ENCODE measurements at regions not wholly inside any gene's neighbourhood (a gene's known extent, or its start where the extent isn't known, plus 50 kb on each side); places are given as distances from the start of the nearest gene placed in this dataset.

DNA sequence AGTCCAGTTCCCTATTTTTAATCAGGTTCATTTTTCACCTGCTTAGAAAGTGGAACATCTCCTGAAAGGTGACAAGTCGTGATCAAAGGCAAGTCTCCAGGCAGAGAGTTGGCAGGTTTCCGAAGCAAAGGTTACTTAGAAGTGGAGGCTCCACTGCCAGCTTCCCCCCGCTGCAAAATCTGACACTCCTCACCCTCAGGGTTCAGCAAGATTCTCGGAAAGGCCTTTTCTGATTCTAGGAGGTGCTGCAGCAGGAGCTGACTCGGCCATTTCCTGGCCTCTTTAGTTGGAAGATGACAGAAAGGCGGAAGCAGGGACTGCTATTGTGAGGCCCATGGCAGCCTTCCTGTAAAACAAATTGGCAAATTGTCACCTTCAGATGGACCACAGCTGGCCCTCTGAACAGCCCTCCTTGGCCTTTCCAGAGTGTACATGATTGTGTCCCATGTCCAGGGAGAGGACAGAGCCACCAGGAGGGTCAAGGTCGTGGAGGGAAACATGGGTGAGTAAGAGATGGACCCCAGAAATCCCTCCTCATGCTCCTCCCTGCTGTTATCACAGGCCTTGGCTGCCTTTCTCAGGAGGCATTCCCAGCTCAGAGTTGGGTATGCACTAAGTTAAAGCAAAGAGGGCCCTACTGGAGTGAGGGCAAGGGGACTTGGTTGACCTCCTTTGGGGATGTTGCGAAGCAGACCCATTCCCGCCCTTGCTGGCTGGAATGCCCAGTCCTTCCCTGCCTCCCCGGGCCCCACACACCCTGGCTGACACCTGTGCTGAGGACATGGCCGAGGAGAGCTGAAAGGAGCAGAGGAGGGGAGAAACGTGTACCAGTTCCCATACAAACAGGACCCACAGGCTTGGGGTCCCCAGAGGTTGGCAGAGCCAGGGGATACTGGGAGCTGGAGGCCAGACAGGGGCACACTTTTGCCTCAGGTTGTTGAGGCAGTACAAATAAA lies 115.5 kb upstream of the IRF2BP2 start:
- DNase-seq = peak; percentile 66

DNA sequence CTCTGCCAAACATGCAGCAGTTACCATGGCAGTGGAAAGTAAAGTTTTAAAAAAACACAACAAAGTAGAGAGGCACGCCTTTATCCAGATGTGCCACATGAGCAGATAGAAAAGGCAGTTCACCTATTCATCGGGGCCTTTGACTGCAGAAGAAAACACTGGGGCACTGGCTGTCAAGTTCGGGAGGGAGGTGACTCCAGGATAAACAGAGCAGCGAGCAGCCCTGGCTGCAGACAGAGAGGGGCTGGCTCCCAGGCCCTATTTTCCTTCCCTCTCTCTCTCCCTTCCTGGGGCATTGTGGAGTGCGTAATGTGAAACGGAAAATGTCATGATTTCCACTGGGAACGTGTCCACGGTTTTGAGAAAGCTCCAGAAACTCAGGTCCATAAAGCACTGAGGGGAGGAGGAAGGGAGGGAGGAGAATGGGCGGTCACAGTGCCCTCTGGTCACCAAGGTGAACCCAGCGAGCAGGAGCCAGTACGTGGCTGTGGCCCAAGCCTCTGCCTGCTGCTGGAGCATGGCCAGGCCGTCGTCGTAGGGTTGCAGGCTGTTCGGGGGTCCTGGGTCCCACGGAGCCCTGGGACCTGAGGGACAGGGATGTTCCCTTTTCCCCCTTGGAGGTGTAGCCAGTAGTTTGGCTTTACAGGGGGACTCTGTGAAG lies 114.7 kb upstream of the IRF2BP2 start:
- peak; percentile 94 for DNase-seq

DNA sequence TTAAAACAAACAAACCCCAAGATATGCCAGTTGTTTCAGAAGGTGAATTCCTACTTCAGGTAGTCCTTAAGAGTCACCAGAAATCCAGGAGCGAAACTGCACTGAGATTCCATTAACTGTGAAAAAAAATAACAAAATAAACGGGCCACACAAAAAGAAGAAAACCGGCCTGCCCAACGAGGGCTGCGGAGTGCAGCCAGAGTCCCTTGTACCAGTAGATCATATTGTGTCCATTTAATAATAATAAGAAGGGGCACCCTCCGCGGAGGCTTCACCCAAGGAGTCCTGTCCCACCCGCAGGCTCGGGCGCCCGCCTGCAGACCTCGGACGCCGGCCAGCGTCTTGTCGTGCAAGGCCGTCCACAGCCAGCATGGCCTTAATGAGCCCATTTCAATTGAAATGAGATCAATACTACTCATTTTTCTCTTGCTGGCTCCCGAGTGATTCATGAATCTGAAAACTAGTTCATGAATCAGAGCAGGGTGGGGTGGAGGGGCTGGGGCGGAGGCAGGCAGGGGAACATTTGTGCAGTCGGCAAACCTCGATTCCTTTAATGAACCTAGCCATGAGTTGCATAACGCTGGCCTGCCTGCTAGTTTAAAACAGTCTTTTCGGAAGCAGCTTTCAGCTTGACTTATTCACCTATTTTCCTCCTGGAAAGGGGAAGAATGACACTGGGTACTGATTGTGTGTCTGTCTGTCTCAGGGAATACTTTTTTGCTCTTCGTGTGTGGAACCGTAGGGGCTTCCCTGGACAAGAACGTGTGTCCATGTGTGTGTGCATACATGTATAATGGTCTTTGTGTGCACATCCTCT lies 113.1 kb upstream of the IRF2BP2 start:
- DNase-seq = peak; percentile 88

DNA sequence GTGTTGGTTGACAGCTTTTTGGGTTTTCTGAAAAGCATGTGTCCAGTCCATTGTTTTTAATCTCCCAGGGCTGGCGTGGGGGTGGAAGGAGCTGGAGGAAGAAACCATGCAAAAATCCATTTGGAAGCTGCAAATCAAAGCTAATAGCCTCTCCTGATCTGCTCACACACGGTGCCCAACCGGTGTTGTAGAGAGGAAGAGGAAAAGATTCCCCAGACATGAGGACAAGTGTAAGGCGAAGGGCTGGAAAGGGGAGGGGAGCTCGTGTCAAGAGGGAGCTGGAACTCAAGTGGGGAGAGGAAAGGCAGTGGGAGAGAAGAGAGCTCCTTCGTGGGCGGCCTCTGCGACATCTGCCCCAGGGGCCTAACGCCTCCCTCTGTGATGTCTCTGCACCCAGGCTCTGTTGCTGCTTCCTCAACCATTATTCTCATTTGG lies 112.3 kb upstream of the IRF2BP2 start:
- DNase-seq = peak; percentile 61

DNA sequence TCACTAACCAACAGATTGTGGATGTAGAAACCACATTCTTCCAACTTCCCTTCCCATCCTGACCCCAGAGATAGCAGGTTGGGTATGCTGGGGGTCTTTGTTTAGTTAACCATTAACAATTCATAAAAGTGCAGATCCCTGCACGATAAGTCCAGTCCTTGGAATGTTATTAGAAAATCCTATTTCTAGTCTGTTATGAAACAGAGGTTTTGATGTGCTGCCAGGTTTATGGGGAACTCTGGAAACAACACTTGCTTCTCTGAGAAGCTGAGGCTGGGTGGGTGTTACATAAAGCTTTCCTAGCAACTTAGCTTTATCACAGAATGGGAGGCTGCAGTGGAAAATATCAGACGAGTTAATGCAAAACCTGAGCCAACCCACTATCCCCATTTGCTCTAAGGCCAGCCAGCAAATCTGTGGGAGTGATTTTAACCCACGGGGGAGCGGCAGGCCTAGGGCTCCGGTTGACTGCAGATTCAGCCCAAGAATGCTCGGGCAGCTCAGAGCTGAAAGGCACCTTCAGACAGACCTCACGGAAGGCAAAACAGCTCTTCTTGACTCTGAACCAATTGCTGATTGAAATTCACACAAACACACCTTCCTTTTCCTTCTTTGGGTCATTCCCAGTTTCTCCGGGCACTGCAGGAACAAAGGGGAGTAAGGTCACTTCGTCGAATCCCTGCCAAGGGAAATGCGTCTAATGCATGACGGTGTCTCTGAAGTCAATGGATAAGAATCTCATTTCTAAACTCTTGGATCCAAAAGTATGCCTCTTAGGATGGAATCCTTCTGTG lies 111.7 kb upstream of the IRF2BP2 start:
- peak; percentile 87 for DNase-seq

DNA sequence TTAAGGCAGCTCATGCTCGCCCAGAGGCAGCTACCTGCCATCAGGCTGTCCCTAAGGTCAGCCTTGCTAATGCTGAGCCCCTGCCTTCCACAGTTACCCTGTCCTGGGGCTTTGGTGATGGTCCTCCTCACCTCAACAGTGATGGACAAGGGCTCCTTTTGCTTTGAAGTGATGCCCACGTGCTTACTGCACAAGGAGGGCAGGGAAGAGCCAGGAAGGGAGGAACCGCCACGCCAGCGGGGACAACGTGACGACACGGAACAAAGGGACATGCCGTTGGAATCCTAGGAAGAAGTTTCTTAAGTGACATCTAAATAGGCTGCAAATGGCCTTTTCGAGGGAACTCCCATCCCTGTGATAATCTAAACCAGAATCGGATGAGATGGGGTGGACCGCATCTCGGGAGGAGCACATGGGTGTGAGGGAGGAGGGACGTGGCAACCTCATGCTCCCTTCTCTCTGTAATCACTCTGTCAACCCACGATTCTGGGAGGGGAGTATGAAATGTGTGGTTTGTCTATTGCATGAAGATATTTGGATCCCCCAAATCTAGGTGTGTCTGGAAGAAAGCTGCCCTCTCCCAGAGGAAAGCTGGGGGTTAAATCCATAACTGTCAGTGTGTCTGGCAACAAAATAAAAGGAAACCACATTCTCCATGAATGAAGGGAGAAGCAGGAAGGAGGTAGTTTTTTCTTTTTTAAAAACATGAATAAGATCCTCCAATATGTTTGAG lies 110.9 kb upstream of the IRF2BP2 start:
- no peak for DNase-seq

DNA sequence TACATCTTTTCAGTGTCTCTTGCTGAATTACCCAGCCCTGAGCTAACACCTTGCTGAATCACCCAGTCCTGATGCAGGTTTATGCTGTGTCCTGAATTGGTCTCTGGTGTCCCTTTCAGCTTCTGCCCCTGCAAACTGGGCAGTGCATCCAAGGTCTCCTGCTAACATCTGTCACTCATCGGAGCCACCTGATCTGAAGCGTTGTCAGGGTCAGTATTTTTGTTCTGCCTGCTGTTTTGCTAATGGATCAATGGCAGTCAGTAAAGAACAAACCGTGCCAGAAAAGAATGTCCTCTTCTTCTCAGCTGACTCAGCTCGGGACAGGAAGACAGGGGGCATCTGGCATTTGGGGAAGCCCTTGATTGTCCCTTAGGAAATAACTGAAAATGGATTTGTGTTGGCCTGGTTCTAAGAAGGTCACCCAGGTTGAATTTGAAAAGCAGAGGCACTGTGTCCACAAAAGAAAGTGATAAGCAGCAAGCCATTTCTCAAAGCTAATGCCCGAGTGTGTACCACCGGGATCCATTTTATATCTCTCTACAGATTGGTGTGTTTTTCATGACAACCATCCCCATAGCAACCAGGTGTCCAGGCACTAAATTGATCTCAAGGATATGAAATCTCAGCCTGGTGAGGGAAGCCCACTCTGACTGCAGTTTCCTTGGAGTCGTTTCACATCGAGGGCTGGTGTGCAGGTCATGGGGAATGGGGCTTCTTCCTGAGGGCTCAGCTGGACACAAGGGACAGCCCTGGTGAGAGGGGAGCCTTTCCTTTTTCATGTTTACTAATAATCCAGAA lies 109.7 kb upstream of the IRF2BP2 start:
- no peak for DNase-seq

DNA sequence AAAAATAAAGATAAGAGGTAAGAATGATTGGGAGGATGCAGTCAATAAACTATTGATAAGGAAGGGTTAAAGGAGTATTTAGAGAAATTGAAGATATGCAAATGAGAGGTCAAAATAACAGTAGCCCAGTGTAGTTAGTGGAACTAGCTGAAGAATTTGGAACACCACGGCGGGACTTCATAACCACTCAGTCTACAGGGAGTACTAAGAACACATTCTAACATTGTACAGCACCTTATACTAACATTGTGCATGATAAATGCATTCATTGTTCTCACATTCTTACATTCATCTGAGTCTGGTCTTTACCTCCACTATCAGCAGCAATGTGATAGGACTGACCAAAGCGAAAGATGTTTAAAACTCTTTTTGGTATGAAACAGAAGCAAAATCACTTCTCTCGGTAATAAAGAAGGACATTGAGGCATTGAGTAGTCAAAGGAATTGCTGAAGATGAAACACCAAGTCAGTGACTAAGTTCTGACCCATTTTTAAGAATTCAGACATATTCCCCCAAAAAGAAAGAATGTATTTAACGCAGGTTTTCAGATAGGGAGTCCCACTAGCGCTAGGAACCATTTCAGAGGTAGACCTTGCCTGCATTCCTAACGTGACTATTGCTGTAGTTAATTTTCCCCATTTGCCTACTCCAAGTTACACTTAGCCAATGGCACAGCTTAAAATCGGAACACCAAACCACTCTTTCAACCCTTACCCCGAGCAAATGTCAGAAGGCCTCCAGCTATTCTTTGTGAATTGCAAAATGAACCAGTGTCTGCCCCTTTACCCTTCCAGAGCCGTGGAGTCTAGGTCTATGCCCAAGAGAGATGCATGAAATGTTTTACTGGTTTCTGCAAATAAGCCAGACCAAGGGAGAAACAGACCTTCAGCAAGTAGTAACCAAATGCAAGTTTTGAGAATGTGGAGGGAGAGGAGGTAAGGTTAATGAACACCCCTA lies 108.8 kb upstream of the IRF2BP2 start:
- DNase-seq = no peak

DNA sequence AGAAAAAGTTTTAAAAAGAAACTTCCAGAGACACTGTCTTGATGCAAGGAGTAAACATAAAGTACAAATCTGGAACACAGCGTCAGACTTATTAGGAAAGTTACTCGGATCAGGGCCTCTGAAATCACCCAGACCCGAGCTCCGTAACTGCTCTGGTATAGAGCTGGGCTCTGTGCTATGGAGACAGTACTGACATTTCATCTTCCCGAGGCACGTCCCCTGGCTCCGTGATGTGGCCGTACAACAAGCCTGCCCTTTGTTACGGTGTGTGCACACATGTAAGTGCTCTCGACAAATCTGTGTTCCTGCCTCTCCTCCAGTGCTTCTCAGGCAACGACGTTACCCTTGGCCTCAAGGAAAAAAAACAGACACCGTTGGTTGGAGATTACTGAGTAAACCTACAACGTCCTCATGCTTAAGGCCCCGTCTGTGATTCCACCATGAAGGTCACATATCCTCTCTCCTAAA lies 107.0 kb upstream of the IRF2BP2 start:
- DNase-seq = no peak

DNA sequence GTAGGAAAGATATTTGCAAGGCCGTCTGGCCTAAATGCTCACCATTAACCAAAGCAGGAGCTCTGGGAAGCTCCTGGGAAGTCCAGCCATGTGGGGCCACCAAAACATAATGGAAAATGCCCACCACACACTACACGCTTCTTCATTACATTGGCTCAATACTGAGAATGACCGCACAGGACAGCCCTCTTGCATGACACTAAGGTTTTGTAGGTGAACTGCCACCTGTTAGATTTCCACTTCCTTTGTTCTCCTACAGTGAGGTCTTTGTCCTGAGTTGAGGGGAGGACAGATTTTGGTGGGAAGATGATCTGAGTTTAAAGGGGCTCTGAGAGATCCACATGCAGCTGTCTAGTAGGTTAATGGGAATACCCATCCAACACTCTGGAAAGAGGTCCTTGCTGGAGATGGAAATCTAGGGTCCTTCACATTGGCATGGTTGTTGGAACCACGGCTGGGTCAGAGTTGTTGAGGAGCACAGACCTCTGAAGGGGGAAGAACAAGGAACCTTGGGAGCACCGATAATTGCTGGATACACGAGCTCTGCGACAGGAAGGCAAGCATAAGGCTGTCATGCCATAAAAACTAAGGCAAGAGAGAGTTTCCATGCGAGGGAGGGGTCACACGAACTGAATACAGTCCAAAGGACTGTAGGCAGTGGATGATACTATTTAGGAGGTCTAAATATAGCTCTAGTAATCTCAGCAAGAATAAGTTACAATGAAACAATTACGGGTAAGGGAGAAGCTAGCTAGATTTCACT lies 105.5 kb upstream of the IRF2BP2 start:
- no peak for DNase-seq

DNA sequence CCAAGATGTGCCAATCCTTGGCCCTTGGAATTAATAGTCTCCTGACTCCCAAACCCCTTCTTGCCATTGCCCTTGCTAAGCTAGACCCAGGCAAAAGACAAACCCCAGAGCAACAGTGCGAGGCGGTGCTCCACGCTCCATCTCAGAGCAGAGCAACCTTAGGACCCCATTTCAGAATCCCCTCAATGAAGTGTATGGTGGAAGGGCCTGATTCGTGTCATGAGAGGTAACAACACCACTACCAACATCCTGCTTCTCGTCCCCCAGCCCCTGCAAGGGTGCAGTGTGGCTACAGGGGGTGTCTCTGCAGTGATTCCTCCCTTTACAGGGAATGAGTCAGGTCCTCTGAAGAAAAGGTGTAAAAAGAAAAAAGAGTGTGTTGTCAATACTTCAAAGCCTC lies 103.9 kb upstream of the IRF2BP2 start:
- DNase-seq = no peak

DNA sequence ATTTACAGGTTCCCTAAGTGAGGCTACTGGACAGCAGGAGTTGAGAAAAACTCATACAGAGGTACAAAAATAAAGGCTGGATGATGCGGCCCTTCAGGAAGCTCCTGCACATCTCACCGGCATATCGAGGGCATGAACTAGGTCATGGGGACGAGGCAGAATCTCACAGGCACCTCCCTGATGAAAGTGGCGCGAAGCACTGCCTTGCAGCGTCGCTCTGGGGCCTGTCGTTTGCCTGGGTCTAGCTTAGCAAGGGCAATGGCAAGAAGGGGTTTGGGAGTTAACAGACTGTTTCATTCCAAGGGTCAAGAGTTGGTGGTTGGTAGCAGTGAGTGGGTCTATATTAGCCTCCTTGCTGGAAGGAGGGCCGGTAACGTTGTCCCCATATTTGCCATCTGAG lies 103.5 kb upstream of the IRF2BP2 start:
- no peak for DNase-seq

DNA sequence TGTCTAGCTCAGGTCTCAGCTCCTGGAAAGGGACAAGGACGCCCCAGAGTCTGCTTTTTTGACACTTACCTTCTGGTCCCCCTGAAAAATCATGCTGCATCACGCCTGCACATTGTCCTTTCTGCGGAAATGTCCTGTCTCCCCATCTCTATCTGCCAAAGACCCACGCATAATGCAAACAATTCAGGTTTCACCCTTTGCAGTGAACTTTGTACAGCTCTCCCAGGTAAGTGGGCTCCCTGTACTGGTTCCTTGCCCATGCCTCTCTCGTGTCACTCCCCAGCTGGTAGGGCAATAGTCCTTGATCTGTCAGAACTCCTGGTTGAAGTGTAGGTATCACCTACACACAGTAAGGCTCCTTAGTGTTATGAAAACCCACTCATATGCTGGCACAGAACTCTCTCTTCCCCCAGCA lies 102.9 kb upstream of the IRF2BP2 start:
- no peak for DNase-seq

DNA sequence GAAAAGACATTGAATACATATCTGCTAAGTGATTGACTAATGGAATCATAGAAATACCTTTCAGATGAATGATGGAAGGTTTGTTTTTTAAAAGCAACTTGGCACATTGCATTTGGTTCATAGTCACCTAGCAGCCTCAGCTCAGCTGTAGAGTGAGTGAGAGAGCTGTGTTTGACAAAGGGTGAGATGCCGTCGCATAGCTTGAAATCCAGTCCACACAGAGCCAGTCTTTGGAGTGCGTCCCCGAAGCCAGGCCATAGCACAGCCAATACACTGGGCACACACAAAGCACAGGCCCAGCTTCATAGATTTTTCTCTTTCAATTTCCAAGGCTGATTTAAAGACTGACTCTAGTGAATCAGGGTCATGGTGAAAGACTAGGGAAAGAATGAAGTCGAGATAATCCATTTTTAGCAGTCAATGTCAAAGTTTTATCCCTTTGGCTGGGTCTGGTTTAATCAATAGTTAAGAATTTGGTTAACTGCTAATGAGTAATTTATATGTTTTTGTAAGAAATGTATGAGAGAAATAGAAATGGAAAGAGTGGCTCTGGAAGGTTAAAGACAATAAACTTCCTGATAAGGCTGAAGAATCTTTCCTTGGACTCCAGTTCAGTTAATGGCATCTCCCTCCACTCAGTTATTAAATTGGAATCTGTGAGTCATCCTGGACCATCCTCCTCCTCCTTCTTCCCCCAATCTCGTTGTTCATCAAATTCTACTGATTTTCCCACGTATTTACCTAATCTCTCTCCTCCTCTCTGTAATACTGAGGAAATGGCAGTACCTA lies 101.2 kb upstream of the IRF2BP2 start:
- DNase-seq = no peak

DNA sequence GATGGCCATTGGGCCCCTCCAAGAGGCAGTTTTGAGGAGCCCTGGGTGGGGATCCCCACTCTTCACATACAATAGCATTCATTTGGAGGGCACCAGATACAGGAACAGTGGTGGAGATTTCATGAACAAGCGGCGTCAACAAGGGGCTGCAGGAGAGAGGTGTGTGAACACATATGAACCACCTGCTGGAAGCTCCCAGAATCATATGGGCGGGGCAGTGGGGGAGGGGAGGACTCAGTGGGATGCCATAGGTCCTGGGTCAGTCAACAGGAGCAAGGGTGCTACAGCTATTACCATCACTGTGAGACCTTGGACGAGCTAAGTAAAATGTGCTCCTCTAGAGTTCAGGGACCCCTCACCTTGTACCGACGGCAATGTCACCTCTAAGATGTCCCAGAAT lies 100.4 kb upstream of the IRF2BP2 start:
- DNase-seq = no peak

DNA sequence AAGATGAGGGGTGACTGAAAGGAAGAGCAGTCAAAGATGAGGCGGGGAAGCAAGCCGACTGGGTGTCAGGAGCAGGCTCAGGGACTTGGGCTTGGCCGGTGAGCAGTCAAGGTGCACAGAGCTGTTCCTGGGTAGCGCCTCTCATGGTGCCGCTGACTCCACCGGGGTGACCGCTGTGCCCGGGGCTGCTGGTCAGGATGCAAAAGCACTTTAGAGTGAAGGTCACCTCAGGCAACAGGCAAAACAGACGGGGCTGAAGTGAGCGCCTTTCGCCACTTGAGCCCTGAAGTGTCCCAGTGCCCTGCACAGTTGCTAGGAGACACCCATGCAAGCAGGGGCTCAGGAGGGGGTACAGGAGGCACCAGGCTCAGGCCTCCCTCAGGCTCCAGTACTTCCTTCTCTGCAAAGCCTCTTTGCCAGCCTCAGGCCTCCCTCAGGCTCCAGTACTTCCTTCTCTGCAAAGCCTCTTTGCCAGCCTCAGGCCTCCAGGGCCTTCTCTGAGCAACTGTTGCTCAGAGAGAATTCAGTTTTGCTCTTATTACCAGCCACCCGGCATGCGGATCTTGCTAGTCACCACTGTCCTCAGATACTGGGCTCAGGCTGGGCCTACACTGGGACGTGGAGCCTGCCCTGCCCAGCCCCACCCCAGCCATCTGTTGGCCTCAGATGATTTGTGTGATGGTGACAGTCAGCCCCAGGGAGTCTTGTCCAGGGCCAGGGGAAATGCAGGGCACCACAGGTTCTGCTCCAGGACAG lies 99.7 kb upstream of the IRF2BP2 start:
- DNase-seq = no peak
